Mesothelial cell of epicardium (in vitro differentiated cells): ENCODE measurements at regions not wholly inside any gene's neighbourhood (a gene's known extent, or its start where the extent isn't known, plus 50 kb on each side); places are given as distances from the start of the nearest gene placed in this dataset.
"Not testable (repeated sequence)": the region's sequence is repeated elsewhere in the genome, so short reads cannot be mapped to it uniquely, and the experiment has no call there.

Experiments
- DNase-seq, 2 experiments: peaks; one replicate each; pipeline ENCODE4 v3.0.0; 2021; ENCODE audit warnings: low spot score in 2 of 2; ENCODE audit not compliant: unreplicated experiment in 2 of 2
- H3K27ac Mint-ChIP-seq: 2 replicates; pipeline ENCODE4 v1.8.0; 2021; ENCODE audit warnings: mixed read lengths
- H3K27me3 Mint-ChIP-seq: 2 replicates; pipeline ENCODE4 v1.8.0; 2021; ENCODE audit warnings: low read depth, mixed read lengths
- H3K36me3 Mint-ChIP-seq: 2 replicates; pipeline ENCODE4 v1.8.0; 2021; ENCODE audit warnings: mixed read lengths
- H3K4me1 Mint-ChIP-seq: 2 replicates; pipeline ENCODE4 v1.8.0; 2021; ENCODE audit warnings: mixed read lengths
- H3K4me3 Mint-ChIP-seq: 2 replicates; pipeline ENCODE4 v1.8.0; 2021; ENCODE audit warnings: mild to moderate bottlenecking, moderate library complexity, mixed read lengths
- H3K9me3 Mint-ChIP-seq: 2 replicates; pipeline ENCODE4 v1.8.0; 2021; ENCODE audit warnings: mixed read lengths
- TF ChIP-seq, protein P1 (sequence below): fragments of 200-600 bp; sonication (generic); IDR thresholded peaks from one replicate; pipeline ENCODE4 v1.5.0; 2021; ENCODE audit warnings: antibody characterized with exemption; ENCODE audit not compliant: unreplicated experiment

DNA sequence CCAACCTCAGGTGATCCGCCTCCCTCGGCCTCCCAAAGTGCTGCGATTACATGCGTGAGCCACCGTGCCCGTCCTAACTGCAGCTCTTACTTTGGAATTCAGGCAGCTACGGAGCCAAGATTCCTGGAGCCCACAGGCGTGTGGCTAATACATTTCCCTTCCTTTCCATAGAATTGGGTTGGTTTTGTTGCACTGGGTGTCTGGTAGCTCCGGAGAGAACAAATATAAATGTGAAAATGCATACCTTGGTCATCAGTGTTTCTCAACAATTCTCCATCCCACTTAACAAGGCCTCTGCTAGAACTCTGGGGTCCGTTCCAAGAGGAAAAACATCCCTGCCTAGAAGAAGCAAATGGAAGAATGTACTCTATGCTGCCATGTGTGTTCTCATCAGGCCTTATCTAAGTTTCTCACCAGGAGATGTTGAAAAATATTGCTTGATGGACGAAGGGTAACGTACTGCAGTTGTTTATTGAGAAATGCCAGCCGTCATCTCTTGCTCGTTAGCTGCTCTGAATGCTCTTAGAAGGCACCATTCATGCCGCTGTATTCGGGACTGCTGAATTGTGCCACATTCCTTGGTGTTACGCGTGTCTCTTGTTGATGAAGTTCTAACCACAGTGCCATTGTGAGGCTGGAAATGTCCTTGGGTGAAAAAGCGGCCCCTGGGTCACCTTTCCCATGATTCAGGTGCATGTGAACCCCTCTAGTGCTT, 50.5 kb upstream of the CD99 start:
- Mint-ChIP-seq H3K4me1 (no peaks in the 10 kb centered on the region), H3K9me3 (no peaks in the 10 kb centered on the region), H3K36me3 (peaks cover 26% of the 10 kb centered on the region), H3K27ac (no peak overlapping the region), H3K27me3 (no peaks in the 10 kb centered on the region), H3K4me3 (no peak overlapping the region)
- TF ChIP-seq, protein P1, sequence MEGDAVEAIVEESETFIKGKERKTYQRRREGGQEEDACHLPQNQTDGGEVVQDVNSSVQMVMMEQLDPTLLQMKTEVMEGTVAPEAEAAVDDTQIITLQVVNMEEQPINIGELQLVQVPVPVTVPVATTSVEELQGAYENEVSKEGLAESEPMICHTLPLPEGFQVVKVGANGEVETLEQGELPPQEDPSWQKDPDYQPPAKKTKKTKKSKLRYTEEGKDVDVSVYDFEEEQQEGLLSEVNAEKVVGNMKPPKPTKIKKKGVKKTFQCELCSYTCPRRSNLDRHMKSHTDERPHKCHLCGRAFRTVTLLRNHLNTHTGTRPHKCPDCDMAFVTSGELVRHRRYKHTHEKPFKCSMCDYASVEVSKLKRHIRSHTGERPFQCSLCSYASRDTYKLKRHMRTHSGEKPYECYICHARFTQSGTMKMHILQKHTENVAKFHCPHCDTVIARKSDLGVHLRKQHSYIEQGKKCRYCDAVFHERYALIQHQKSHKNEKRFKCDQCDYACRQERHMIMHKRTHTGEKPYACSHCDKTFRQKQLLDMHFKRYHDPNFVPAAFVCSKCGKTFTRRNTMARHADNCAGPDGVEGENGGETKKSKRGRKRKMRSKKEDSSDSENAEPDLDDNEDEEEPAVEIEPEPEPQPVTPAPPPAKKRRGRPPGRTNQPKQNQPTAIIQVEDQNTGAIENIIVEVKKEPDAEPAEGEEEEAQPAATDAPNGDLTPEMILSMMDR: no peak
- DNase-seq: no peak

- Mint-ChIP-seq H3K9me3 (no peaks in the 10 kb centered on the region), H3K4me1 (no peaks in the 10 kb centered on the region), H3K36me3 (peaks cover 26% of the 10 kb centered on the region), H3K27me3 (no peaks in the 10 kb centered on the region), H3K4me3 (no peak overlapping the region), H3K27ac (no peak overlapping the region)
- TF ChIP-seq, protein P1: no peak
- no peak for DNase-seq
Measured at GRCh38 chrX:2638279-2638678, 52.8 kb upstream of the CD99 start.

DNA sequence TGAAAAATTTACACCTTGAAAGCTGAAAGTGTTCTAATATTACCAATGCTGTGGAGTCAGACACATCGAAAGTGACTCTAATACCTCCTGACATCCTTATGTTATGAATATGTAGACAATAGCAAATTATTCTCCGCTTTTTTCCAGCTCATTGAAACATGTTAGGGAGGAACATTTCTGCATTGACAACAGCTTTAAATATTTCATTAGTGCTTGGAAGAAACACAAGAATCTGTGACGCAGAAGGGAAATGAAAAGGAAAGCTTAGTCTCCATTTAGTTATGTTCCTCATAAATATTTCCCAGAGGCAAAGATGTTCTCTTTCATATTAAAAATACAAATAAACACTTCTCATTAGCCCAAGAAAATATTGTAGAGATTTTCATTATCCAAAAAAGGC, 55.8 kb upstream of the CD99 start:
- no peak for DNase-seq

GRCh38 chrX:2632533-2633504, 58.3 kb upstream of the CD99 start:
- H3K9me3 Mint-ChIP-seq: peaks cover 40% of the 10 kb centered on the region
- H3K36me3 Mint-ChIP-seq: peaks cover 51% of the 10 kb centered on the region
- H3K27ac Mint-ChIP-seq: no peak overlapping the region
- DNase-seq: no peak
- no peaks in the 10 kb centered on the region for H3K27me3 Mint-ChIP-seq
- TF ChIP-seq, protein P1: no peak
- no peaks in the 10 kb centered on the region for H3K4me1 Mint-ChIP-seq
- no peak overlapping the region for H3K4me3 Mint-ChIP-seq

More for the DNA sequence above, 55.8 kb upstream of the CD99 start:
- Mint-ChIP-seq H3K27me3 (no peaks in the 10 kb centered on the region), H3K9me3 (peaks cover 23% of the 10 kb centered on the region), H3K4me1 (no peaks in the 10 kb centered on the region), H3K4me3 (no peak overlapping the region), H3K36me3 (peaks cover 47% of the 10 kb centered on the region), H3K27ac (no peak overlapping the region)
- TF ChIP-seq, protein P1: no peak

- H3K4me1 Mint-ChIP-seq: no peaks in the 10 kb centered on the region
- H3K27ac Mint-ChIP-seq: no peak overlapping the region
- H3K4me3 Mint-ChIP-seq: no peak overlapping the region
- peaks cover 58% of the 10 kb centered on the region for H3K36me3 Mint-ChIP-seq
- H3K9me3 Mint-ChIP-seq: peaks cover 40% of the 10 kb centered on the region
- no peaks in the 10 kb centered on the region for H3K27me3 Mint-ChIP-seq
- TF ChIP-seq, protein P1: no peak
- no peak for DNase-seq
Measured at GRCh38 chrX:2631743-2632532, 59.2 kb upstream of the CD99 start.

GRCh38 chrX:2630935-2631742, 60.0 kb upstream of the CD99 start:
- Mint-ChIP-seq H3K9me3 (peaks cover 40% of the 10 kb centered on the region), H3K36me3 (peaks cover 62% of the 10 kb centered on the region)
- not testable (repeated sequence) for H3K4me1 Mint-ChIP-seq, H3K27ac Mint-ChIP-seq, DNase-seq, H3K4me3 Mint-ChIP-seq, H3K27me3 Mint-ChIP-seq
